Head of caudate nucleus (tissue), 42 donors: ENCODE measurements at regions not wholly inside any gene's neighbourhood (a gene's known extent, or its start where the extent isn't known, plus 50 kb on each side); places are given as distances from the start of the nearest gene placed in this dataset.
"Not testable (repeated sequence)": the region's sequence is repeated elsewhere in the genome, so short reads cannot be mapped to it uniquely, and the experiment has no call there.

Experiments
- DNase-seq, 42 donors: peaks; one replicate each; pipeline versions ENCODE4 v3.0.0 to v3.0.0-alpha.2; 2020 to 2021; ENCODE audit warnings: mixed read lengths in 7 of 42
- intact Hi-C: fragments of 100-400 bp; cut with DNase I; formaldehyde crosslinking; loops from one replicate; pipeline ENCODE4 v1.15.0; 2022

- DNase-seq, result no peak
- intact Hi-C loops, result no loop called here
These were observed 302.0 kb upstream of the SYT1 start for GRCh38 chr12:78562368-78563205.

GRCh38 chr12:78563826-78564225, 300.7 kb upstream of the SYT1 start:
- DNase-seq, result no peak
- intact Hi-C loops, result no loop called here

DNA sequence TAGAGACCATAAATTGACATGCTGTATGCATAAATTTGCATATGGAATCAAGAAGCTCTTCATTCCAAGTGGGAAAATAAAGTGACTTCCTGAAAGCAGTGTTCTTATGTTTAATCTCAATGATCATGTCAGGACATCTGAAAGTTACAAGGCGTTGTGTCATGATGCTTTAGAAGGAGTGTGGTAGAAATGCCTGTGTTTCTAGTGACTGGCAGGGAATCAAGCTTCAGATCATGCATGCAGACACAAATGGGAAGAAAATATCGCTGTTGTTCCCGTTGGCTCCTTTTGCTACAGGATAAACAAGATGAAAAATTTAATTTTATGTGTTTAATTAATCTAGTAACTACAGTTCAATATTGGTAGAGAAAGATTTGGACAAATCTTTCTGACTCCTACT, 298.1 kb upstream of the SYT1 start:
- no peak for DNase-seq
- intact Hi-C loops, result no loop called here

GRCh38 chr12:78568321-78569020, 296.1 kb upstream of the SYT1 start:
- intact Hi-C loops, result no loop called here
- no peak for DNase-seq

- no peak for DNase-seq
- intact Hi-C loops, result no loop called here
These were observed 292.6 kb upstream of the SYT1 start for GRCh38 chr12:78571953-78572352.

DNA sequence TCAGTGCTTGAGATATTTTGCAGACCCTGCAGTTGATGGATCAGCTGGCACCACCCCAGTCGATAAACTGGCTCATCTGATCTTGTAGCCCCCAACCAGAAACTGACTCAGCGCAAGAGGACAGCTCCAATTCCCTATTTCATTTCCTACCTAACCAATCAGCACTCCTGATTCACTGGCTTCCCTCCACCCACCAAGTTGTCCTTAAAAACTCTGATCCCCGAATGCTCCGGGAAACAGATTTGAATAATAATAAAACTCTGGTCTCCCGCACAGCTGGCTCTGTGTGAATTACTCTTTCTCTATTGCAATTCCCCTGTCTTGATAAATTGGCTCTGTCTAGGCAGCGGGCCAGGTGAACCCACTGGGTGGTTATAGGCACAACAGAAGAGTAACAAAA, 289.4 kb upstream of the SYT1 start:
- DNase-seq, result not testable (repeated sequence)

DNA sequence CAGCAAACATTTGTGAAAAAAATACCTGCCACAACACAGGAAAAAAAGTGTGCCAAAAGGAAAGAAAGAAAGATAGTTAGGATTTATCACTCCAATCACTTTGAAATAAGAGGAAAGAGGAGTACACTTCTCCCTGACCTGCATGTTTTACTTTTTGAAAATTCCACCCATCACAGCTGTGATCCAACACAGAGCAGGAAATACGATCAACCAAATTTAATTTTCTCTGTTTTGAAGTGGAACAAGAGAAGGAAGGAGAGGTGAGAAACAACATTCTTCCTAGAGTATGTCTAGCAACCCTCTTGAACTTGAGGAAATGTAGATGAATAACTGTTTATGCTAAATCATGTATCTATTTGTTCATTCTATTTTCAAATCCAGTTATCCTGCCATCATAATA, 284.7 kb upstream of the SYT1 start:
- intact Hi-C loops, result no loop called here

More for the DNA sequence above, 289.4 kb upstream of the SYT1 start:
- intact Hi-C loops, result not testable (repeated sequence)

GRCh38 chr12:78580296-78580695, 284.3 kb upstream of the SYT1 start:
- intact Hi-C loops, result no loop called here
- no peak for DNase-seq

More for the DNA sequence above, 284.7 kb upstream of the SYT1 start:
- no peak for DNase-seq

- intact Hi-C loops, result no loop called here
- DNase-seq, result no peak
These were observed 279.9 kb upstream of the SYT1 start for GRCh38 chr12:78584695-78585094.

DNA sequence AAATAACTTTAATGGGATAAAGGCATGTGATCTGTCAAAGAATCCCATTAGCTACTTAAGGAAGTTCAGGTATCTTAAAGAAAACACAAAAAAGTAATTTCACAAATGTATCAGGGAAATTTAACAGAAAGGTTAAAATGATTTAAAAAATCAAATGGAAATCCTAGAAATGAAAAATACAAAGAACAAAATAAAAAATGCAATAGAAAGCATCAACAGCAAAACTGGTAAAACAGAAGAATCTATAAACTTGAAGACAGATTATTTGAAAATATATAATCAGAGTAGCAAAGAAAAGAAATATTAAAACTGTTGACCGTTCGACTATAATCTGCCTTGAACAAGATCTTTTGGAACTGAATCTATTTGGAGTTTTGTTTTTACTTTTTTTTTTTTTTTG, 279.4 kb upstream of the SYT1 start:
- intact Hi-C loops, result no loop called here
- no peak for DNase-seq

- no peak for DNase-seq
- intact Hi-C loops, result no loop called here
These were observed 277.8 kb upstream of the SYT1 start for GRCh38 chr12:78586790-78587189.

DNA sequence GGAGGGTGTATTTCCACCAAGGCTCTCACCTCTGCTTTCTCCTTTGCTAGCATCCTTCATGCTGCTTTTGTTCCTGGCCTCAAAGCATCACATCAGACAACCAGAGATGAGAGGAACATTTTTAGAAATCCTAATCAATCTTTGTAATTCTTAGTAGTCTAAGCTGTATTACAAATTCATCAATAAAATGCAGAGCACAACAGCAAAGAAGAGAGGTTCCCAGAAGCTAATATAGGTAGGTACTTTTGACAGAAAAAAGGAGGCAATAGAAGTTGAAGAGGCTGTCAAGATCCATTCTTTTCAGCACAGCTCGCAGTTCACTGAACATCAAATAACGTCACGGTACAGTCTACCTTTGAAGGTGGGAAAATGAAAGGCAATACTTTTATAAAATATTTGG, 265.2 kb upstream of the SYT1 start:
- intact Hi-C loops, result no loop called here
- DNase-seq, result no peak

DNA sequence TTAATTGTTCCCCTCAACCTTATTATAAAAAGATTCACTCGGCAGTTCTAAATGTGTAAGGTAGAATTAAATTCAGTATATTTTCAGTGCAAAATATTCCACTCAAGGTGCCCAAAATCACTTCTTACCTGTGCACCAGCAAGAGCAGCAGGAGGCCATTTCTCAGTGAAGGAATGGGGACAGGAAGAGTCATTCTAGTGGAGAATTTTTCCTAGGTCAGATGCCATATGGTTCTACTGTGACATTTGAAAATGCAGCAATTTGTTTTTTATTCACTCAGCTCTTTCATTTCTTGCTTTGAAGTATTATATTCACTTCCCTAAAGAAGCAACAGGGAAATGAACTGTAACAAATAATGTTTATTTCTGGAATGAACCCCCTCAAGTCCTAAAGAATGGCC, 264.0 kb upstream of the SYT1 start:
- DNase-seq, result no peak
- intact Hi-C loops, result no loop called here

DNA sequence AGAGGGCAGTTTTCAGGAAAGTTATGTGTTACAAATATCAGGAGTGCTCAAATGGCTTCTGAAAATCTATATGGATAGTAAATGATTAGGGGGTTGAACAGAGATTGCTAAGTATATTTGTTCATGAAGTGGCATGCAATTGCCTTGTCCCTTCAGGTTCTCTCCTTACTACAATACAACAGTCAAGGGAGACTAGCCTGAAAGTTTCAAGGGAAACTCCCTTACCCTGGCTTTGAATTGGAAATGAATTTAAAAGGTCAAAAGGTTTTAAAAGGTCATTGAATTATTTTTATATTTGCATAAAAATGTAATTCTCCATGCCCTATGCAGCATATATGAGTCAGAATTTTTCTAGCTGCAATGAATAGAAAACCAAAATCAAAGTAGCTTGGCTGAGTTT, 253.1 kb upstream of the SYT1 start:
- DNase-seq, result no peak
- intact Hi-C loops, result no loop called here

GRCh38 chr12:78612190-78612589, 252.4 kb upstream of the SYT1 start:
- DNase-seq, result no peak
- intact Hi-C loops, result no loop called here

- intact Hi-C loops, result no loop called here
- DNase-seq, result no peak
These were observed 246.9 kb upstream of the SYT1 start for GRCh38 chr12:78617683-78618082.

DNA sequence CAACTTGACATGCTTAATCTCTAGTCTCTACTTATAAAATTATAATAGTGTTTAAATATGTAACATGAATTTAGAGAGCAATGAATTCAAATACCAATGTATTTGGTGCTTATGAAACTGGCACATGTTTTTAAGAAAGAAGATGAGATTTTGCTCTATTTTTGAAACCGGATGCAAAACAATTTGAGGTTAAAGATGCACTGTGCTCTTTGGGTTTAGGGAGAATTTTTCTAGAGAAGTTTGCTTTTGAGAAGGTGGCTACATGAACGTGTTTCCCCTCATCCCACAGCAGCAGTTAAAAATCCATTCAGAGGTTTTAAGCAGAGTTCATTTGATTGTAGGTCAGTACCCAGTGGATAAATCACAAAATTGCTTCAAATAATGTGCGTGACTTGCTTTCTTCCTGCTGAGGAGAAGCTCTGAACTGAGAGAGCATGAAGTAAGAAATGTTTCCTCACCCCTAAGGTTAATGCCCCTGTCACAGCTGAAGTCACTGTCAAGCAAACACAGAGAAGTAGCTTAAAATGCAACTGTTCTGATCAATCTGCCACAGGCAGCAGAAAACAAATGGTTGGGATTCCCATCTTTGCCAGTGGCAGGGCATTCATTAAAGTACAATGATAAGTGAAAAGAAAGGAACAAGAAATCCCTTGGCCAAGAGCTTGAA, 241.9 kb upstream of the SYT1 start:
- intact Hi-C loops, result no loop called here
- DNase-seq, result no peak

- DNase-seq, result no peak
These were observed 236.0 kb upstream of the SYT1 start for GRCh38 chr12:78628491-78629100.

DNA sequence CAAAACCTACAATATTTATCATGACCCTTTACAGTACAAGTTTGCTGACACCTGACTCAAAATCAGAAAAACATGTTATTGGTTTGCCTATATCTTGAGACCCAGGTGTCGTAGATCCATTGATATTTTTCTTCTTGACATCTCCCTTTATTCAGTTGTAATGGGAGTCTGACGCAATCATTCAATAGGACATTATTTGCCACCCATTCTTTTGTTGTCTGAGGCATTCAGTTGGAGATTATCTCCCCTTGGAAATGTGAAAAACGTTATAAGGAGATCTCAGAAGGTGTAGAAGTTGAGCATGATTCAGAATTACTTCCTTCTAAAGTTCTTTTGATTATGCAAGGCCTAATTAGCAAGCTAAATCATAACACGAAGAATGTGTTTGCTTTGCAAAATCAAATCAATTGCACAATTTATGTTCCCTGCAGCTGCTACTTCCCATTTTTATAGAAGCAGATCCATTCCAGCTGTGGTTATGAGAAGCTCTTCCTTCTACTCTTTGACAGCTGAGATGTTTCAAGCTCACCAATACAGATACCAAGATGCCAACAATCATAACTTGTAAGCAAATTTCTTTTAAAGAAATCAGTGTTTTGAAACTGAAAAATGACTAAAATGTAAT, 228.2 kb upstream of the SYT1 start:
- intact Hi-C loops, result no loop called here
- DNase-seq, result no peak

More at GRCh38 chr12:78628491-78629100, 236.0 kb upstream of the SYT1 start:
- intact Hi-C loops, result no loop called here
